ENCODE measurements at regions not wholly inside any gene's neighbourhood (a gene's known extent, or its start where the extent isn't known, plus 50 kb on each side); places are given as distances from the start of the nearest gene placed in this dataset.
"Not testable (repeated sequence)": the region's sequence is repeated elsewhere in the genome, so short reads cannot be mapped to it uniquely, and the experiment has no call there.

DNA sequence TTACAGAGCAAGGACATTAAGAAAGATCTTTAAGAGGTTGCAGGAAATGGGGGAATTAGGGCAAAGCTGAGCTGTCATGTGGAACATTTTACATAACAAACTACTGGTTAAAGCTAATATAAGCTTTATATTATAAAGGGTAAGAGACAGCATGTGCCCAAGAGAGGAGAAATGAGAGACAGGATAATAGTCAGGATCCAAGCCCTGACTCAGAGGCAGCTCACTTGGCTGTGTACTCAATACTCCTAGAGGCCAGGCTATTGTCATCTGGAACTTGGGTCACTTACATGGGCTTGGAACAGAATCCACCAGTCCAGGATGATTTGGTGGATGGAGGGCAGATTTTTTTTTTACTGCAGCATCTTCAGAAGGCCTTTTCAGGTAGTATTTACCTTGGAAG is 418.6 kb upstream of the ZMIZ1 start:
- H3K4me3 ChIP-seq (ENCODE audit: low read length): no peak overlapping the region
- no peak for TF ChIP-seq ZNF274 (IDR thresholded peaks at IDR 0.05; ENCODE audit: low read depth, low read length)

DNA sequence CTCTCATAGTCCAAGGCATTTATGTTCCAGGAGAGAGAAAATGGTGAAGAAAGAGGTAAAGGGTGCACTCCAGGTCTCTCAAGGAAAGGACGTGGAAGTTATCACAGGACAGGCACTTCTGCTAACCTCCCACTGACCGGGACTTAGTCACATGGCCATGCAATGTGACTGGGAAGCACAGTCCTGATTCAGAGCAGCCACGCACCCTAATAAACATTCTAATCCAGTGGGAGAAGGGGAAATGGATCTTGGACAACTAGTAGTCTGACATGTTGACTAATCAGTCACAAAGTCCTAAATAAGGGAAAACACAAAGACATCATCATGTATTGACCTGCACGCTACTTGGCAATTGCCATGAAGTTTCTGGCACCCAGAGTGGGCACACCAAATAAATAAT is 417.5 kb upstream of the ZMIZ1 start:
- no peak overlapping the region for H3K4me3 ChIP-seq (ENCODE audit: low read length)
- no peak for TF ChIP-seq ZNF274 (IDR thresholded peaks at IDR 0.05; ENCODE audit: low read depth, low read length)

DNA sequence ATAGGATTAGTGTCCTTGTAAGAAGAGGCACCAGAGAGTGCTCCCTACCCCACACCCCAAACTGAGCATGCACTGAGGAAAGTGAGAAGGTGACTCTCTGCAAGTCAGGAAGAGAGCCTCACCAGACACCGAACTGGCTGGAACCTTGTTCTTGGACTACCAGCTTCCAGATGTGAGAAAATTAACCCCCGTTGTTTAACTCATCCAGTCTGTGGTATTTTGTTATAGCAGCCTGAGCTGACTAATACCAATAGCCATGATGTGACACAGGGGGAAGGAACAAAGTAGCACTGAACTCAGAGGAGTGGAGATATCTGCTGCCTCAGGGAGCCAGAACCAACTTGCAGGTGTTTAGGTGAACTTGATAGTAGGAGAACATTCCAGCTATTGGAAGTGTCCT is 415.2 kb upstream of the ZMIZ1 start:
- TF ChIP-seq ZNF274 (IDR thresholded peaks at IDR 0.05; ENCODE audit: low read depth, low read length): no peak
- no peak overlapping the region for H3K4me3 ChIP-seq (ENCODE audit: low read length)

DNA sequence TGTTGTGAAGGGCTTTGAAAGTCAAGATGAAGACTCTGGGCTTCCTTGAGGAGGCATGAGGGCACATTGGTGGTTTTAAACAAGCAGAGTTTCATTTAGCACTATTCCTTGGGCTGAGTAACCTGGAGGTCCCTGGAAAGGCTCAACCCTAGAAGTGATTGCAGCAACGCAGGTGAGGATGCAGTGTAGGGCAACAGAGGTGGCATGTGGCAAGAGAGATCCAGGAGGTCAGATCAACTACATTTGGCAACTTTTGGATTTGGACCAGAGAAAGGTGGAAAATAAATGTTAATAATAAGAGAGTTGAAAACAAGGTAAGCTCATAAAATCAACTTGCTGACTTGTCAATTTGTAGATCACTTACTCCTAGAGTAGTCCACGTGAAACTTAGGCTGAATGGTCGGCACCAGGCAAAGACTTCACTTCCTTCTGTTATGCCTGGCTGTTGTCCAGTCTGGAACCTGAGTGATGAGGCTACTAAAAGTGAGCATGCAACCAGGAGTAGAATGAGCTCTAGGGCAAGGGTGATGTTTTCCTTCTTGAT is 414.6 kb upstream of the ZMIZ1 start:
- TF ChIP-seq ZNF274 (IDR thresholded peaks at IDR 0.05; ENCODE audit: low read depth, low read length): no peak
- no peak overlapping the region for H3K4me3 ChIP-seq (ENCODE audit: low read length)

DNA sequence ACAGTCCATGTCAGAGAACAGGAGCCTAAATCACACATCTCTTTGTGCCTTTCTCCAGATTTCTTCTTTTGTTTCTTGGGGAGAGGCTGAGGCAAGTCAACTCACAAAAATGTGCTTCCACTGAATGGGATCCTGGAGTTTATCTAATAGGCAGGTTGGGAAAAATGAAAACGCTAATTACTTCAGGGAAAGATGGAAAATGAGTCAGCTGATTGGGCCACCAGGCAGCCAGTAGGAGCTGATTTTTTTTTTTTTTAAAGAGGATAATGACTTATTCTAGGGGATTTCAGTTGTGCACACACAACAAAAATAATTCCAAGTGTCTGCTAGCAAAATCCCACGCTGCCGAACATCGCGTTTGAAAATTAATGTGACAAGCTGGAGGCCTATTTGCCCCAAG is 412.8 kb upstream of the ZMIZ1 start:
- no peak overlapping the region for H3K4me3 ChIP-seq (ENCODE audit: low read length)
- no peak for TF ChIP-seq ZNF274 (IDR thresholded peaks at IDR 0.05; ENCODE audit: low read depth, low read length)

DNA sequence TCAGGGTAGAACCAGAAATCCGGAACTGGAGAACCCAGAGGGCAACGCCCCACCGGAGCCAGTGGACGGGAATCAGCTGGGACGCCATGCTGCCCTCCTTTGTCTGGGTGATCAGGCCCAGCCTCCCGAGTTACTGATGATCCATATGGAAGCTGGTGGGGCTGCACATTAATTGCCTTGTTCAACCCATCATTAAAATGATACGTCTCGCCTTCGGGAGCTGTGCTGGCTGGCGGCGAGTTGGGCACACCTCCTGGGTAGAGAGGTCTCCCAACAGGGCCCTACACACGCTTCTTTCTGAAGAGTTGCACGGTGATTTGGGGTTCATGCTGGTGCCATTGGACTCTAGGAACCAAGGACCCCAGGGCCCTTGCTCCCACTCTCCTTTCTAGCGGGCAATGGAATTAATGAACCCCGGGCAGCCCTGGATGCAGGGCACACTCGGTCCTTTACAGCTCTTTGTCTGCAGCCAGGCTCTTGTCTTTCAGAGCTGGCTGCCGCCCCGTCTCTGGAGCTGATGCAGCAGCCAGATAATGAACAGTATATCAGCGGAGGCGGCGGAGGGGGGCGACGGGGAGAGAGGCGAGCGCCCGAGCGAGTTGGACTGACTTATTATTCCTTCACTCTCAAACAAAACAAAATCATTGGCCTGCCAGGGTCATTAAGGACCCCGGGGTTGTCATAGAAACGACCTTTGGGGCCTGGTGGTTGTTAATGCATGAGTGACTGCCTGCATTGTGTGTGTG is 412.2 kb upstream of the ZMIZ1 start:
- H3K4me3 ChIP-seq (ENCODE audit: low read length): no peak overlapping the region
- no peak for TF ChIP-seq ZNF274 (IDR thresholded peaks at IDR 0.05; ENCODE audit: low read depth, low read length)

DNA sequence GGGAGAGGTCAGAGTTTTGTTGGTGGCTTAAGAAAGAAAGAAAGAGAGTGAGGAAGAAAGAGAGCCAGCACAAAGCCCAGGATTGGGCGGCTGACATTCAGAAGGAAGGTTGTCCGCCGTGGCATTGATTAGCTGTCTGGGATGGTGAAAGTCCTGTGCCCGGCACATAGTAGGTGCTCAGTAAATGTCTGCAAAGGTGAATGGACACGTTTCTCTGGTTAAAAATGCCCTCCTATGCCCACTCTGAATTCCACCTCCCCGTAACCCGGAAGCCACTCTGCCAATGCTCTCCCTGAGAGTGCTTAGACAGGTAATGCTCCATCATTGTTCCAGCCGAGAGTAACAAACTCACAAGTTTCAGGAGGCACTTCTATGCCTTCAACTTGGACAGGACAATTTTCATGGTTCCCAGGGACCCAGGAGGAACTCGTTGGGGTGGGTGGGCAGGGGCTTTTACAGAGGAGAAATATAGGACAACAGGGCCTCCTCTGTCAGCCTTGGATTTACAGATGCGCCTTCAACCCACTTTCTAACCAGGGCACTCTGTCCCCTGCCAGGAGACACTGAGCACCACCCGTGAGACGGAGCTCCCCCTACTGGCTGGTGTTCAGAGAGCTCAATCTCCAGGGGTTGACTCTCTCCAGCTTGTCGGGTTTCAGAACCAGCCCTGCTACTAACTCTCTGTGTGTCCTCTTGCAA is 411.5 kb upstream of the ZMIZ1 start:
- no peak overlapping the region for H3K4me3 ChIP-seq (ENCODE audit: low read length)
- TF ChIP-seq ZNF274 (IDR thresholded peaks at IDR 0.05; ENCODE audit: low read depth, low read length): no peak

DNA sequence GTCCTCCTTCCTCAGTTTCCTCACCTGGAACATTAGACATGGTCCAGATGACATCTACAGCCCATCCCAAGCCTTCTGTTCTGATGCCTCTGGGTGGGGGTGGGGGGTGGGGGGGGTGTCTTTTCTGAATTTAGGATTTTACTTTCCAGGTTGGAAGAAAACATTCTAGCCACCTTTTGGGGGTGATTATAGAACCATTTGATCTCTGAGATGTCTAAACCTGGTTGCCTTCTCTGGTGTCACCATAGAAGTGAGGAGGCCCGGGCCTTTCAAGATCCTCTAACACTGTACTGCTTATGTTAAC is 411.0 kb upstream of the ZMIZ1 start:
- no peak overlapping the region for H3K4me3 ChIP-seq (ENCODE audit: low read length)
- TF ChIP-seq ZNF274 (IDR thresholded peaks at IDR 0.05; ENCODE audit: low read depth, low read length): no peak

DNA sequence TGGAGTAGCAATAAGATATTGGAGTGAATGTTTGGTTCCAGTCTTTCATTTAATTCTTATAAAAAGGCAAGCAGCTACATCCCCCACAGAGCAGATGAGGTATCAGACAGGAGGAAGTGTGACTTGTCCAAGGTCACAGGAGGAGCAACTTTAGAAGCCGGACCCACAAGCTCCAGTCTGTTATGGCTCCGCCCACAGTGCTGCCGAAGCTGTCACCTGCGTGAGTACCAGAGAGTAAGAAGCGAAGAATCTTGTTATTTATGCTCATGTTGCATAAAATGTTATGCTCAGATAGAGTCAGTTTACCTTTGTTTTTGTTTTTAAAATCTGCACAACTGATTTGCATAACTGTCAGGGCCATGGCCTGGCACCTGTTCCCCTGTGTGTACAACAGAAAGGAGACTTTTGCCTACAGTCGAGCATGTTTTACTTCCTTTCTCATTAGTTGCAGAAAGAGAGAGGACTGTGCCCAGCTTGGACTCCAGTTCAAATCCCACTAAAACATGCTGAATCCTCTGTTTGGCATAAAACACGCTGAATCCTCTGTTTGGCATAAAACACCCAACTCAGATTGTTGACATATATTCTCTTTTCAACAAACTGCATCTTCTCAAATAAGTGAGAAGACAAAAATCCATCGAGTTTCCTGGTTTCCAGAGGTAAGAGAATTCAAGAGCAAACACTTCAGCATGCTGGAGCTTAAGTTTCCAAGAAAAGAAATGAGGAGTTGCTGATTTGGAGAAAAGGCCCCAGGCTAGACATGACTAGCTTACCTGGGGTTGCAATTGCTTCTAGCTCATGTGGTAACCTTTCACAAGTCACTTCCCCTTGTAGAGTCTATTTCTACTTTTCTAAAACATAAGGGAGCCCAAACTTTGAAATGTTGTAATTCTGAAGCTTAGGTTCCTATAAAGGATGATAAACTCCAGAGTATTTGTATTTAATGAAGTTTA is 409.8 kb upstream of the ZMIZ1 start:
- H3K4me3 ChIP-seq (ENCODE audit: low read length): no peak overlapping the region
- no peak for TF ChIP-seq ZNF274 (IDR thresholded peaks at IDR 0.05; ENCODE audit: low read depth, low read length)

DNA sequence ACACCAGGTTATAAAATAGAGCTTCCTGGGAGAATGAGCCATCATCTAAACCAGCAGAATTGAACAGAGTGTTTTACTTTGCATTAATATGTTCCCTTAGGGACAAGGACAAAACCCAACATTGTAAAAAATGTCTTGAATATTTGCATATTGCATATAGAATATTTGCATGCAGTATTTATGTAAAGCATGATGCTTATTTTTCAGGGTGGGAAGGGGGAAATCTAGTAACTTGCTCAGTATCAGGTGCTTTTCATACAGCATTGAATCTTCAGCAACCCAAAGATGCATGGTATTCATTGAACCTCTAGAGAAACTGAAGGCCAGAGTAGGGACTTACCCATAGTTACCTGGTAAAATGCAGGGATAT is 409.2 kb upstream of the ZMIZ1 start:
- no peak for TF ChIP-seq ZNF274 (IDR thresholded peaks at IDR 0.05; ENCODE audit: low read depth, low read length)
- H3K4me3 ChIP-seq (ENCODE audit: low read length): no peak overlapping the region

DNA sequence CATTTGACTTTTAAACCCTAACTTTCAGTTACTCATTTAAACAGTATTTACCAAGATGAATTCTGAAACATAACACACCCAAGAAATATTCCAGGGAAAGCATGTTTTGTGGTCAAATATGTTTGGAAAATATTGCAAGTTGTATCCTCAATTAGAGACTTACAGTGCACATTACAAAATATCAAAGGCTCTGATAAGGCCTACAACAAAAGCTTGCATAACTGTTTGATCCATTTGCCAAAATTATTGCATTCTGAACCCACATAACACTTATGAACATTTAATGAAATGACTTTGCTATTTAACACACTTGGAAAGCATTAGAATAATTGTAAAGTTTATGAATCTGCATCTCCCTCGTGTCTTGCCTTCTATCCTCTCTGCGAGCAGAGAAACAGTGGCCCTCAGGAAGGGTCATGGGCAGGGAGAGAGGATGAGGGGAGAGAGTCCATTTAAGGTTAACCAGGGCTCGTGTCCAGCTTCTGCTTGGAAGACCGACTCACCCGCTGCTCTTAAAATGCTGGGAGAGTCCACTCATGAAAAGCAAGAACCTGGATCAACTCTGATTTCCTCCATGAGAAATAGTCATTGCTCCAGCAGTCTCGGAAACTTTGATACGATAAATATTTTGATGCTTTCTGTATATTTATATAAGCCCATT is 408.2 kb upstream of the ZMIZ1 start:
- no peak for TF ChIP-seq ZNF274 (IDR thresholded peaks at IDR 0.05; ENCODE audit: low read depth, low read length)
- no peak overlapping the region for H3K4me3 ChIP-seq (ENCODE audit: low read length)

DNA sequence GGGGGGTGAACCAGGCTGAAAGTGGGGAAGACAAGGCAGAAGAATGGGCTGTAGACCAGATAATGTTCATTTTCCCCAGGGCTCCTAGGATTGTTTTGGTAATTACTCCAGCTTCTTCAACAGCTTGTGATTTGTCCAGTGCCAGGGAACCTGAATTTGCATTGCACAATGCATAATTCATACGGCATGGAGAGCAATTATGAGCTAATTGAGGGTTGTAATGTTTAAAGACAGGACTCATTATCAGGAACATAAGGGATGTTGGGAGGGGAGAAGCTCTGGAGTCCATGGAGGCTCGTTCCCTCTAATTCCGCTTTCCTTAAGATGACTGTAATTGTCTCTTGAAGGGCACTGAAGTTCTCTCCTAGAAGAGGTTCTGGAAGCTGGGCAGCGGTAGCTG is 405.0 kb upstream of the ZMIZ1 start:
- TF ChIP-seq ZNF274 (IDR thresholded peaks at IDR 0.05; ENCODE audit: low read depth, low read length): no peak
- no peak overlapping the region for H3K4me3 ChIP-seq (ENCODE audit: low read length)

DNA sequence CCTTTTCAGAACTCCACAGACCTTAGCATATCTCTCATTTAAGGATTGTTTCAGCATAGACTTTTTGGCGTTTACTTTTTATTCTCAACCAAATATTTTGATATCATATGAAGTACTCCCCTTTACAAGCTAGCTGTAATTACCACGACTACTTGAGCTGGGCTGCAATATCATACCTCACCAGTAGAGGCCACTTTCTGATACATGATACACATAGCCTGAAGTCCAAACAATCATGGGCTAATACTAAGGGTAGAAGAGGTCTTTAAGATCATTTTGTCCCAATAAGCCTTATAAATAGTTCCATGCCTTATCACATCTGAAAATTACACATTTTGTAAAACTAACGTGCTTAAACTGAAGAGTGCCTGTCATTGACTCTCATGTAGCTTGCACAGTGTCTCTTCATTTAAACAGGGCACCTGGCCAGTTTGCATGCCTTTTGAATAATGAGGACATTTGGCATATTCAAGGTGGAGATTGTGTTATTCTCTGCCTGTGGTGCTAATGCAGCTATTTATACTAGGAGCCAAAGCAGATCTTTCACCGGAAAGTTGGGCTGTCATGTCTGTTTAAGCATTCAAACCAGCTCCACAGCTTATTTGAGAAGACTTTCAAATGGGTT is 403.7 kb upstream of the ZMIZ1 start:
- no peak for TF ChIP-seq ZNF274 (IDR thresholded peaks at IDR 0.05; ENCODE audit: low read depth, low read length)
- H3K4me3 ChIP-seq (ENCODE audit: low read length): no peak overlapping the region

DNA sequence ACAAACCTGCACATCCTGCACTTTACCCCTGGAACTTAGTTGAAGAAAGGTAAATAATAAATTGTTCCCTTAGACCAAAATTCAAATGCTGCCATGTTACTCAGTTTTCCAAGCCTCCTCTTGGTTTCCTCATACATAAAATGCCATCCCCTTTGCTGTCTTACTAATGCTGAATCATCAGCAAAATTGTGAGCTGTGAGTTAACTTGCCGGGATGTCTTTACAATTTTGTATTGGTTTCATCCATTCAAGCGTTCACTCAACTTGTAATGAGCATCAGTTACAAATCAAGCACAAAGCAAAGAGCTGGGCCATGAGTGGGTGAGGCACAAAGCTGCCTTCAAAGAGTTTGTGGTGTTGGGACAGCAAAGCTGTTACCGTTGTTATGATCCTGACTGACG is 395.8 kb upstream of the ZMIZ1 start:
- H3K4me3 ChIP-seq (ENCODE audit: low read length): no peak overlapping the region

DNA sequence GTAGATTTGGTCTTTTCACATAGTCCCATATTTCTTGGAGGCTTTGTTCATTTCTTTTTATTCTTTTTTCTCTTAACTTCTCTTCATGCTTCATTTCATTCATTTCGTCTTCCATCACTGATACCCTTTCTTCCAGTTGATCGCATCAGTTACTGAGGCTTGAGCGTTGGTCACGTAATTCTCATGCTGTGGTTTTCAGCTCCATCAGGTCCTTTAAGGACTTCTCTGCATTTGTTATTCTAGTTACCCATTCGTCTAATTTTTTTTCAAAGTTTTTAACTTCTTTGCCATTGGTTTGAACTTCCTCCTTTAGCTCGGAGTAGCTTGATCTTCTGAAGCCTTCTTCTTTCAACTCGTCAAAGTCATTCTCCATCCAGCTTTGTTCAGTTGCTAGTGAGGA is 387.6 kb upstream of the ZMIZ1 start:
- H3K4me3 ChIP-seq (ENCODE audit: low read length): not testable (repeated sequence)

More for the DNA sequence above, 395.8 kb upstream of the ZMIZ1 start:
- TF ChIP-seq ZNF274 (IDR thresholded peaks at IDR 0.05; ENCODE audit: low read depth, low read length): no peak

DNA sequence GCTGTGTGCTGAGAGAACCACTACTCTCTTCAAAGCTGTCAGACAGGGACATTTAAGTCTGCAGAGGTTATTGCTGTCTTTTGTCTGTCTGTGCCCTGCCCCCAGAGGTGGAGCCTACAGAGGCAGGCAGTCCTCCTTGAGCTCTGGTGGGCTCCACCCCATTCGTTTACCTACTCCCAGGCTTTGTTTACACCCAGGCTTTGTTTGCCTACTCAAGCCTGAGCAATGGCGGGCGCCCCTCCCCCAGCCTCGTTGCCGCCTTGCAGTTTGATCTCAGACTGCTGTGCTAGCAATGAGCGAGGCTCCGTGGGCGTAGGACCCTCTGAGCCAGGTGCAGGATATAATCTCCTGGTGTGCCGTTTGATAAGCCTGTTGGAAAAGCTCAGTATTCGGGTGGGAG is 386.8 kb upstream of the ZMIZ1 start:
- H3K4me3 ChIP-seq (ENCODE audit: low read length): not testable (repeated sequence)

Measured in GM08714 (cell line).